ENCODE measurements at regions not wholly inside any gene's neighbourhood (a gene's known extent, or its start where the extent isn't known, plus 50 kb on each side); places are given as distances from the start of the nearest gene placed in this dataset.

DNA sequence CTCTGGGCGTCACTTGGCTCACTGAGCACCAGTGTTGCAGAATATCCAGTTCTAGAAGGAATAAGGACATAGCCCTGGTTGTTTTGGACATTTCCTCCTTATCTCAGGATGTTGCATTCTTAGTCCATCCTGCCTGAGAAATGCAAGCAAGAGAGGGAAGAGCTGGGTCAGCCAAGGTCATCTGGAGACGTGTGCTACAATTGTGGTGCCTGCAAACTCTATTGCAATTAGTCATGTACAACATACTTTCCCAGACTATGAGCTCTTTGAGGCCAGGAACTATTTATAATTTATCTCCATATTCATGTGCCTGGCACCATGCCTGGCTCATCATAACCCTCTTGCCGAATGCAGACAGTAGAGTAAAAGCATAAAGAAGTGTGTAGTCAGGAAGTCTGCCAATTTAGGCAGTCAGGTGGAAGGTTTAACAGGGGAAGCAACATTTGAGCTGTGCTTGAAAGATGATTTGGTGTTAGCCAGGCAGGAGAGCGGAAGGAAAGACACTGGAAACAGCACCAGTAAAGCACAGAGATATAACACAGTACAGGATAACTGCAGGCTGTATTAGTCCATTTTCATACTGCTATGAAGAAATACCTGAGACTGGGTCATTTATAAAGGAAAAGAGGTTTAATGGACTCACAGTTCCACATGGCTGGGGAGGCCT lies 129.4 kb upstream of the PAX6 start:
- Histone ChIP-seq H3K4me1 (ENCODE audit: low read depth) (no peaks in the 10 kb centered on the region), H3K9me3 (no peaks in the 10 kb centered on the region), H3K4me3 (no peak overlapping the region), H3K36me3 (ENCODE audit: low read depth) (no peaks in the 10 kb centered on the region)
- no peak for ATAC-seq
- TF ChIP-seq, protein P1, sequence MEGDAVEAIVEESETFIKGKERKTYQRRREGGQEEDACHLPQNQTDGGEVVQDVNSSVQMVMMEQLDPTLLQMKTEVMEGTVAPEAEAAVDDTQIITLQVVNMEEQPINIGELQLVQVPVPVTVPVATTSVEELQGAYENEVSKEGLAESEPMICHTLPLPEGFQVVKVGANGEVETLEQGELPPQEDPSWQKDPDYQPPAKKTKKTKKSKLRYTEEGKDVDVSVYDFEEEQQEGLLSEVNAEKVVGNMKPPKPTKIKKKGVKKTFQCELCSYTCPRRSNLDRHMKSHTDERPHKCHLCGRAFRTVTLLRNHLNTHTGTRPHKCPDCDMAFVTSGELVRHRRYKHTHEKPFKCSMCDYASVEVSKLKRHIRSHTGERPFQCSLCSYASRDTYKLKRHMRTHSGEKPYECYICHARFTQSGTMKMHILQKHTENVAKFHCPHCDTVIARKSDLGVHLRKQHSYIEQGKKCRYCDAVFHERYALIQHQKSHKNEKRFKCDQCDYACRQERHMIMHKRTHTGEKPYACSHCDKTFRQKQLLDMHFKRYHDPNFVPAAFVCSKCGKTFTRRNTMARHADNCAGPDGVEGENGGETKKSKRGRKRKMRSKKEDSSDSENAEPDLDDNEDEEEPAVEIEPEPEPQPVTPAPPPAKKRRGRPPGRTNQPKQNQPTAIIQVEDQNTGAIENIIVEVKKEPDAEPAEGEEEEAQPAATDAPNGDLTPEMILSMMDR (IDR thresholded peaks at IDR 0.05) = no peak
- DNase-seq = no peak
- intact Hi-C loops (cut with DNase I, micrococcal nuclease) = no loop called here

DNA sequence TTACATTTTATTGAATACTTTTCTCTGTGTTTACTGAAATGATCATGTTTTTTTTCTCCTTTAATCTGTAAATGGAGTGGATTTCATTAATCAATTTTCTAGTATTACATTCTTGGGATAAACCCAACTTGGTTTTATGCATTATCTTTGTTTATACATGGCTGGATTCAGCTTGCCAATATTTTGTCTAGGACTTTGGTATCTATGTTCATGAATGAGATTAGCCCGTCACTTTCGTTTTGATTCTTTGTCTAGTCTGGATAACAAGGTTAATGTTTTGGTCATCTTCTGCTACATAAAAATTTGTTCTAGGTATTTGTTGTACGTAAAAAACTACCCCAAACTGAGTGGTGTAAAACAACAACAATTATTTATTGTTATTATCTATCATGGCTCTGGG lies 127.9 kb upstream of the PAX6 start:
- Histone ChIP-seq H3K4me3 (no peak overlapping the region), H3K4me1 (ENCODE audit: low read depth) (no peaks in the 10 kb centered on the region), H3K9me3 (no peaks in the 10 kb centered on the region), H3K36me3 (ENCODE audit: low read depth) (no peaks in the 10 kb centered on the region)
- DNase-seq (no peak), ATAC-seq (no peak)
- TF ChIP-seq, protein P1 (IDR thresholded peaks at IDR 0.05) = no peak
- intact Hi-C loops (cut with DNase I, micrococcal nuclease) = no loop called here

DNA sequence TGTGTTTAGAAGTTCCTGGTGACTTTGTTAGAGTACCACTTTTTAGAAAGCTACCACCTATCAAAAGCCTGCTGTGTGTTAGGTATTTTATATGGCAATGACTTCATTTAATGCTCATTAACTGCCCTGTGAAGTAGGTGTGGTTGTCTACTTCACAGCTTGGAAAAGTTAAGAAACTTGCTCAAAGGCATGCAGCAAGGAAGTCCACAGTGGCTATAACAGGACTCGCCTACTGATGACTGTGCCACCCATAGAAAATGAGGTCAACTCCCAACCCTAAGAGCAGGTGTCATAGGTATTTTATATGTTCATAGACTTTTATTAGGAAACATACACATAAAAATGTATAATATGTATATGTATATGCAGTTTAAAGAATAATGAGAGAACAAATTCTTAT lies 125.2 kb upstream of the PAX6 start:
- intact Hi-C loops (cut with DNase I, micrococcal nuclease) = no loop called here
- DNase-seq (no peak), ATAC-seq (peak; percentile 48)
- no peak overlapping the region for H3K4me3 ChIP-seq
- no peaks in the 10 kb centered on the region for H3K9me3 ChIP-seq
- H3K36me3 ChIP-seq (ENCODE audit: low read depth) = no peaks in the 10 kb centered on the region
- no peaks in the 10 kb centered on the region for H3K4me1 ChIP-seq (ENCODE audit: low read depth)
- TF ChIP-seq, protein P1 (IDR thresholded peaks at IDR 0.05) = no peak

DNA sequence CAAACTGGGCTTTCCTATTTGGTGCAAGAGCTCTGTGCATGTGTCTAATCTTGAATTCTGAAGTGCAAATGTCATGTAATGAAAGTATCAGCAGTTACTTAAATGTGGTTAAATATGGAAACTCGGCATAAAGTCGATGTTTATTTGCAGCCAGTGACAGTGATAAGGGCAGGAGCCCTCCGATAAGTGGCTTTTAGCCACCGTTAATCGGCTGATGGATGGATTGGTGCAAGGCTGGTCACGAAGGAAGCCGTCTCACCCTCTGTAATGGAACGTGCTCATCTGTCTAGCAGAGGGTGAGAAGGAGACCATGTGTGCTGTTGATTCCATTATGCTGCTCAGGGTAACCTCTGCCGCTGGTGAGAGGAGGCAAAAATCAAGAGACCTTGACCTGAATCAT lies 121.8 kb upstream of the PAX6 start:
- no peak for DNase-seq
- TF ChIP-seq, protein P1 (IDR thresholded peaks at IDR 0.05) = no peak
- ATAC-seq = no peak

DNA sequence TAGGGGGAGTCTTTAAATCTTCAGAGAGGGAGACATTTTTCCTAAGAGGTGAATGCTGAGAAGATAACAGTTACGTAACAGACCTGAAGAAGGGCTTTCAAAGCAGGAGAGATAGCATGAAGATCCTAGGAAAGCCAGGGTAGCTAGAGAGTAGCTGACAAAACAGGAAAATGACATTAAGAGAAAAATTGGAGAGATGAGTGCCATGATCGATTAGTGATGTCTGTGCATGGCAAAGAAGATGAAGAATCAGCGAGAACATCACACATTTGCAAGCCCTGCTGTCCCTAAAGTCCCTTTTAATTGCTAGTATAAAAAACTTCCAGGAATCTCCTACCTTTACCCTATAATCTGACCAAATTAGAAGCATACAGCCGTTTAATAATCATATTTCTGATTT lies 116.9 kb upstream of the PAX6 start:
- TF ChIP-seq, protein P1 (IDR thresholded peaks at IDR 0.05) = no peak
- H3K9me3 ChIP-seq = no peaks in the 10 kb centered on the region
- H3K4me1 ChIP-seq (ENCODE audit: low read depth) = no peaks in the 10 kb centered on the region
- H3K36me3 ChIP-seq (ENCODE audit: low read depth) = no peaks in the 10 kb centered on the region
- no peak for ATAC-seq
- H3K4me3 ChIP-seq = no peak overlapping the region
- intact Hi-C loops (cut with DNase I, micrococcal nuclease) = no loop called here
- no peak for DNase-seq

More for the DNA sequence above, 121.8 kb upstream of the PAX6 start:
- Histone ChIP-seq H3K9me3 (no peaks in the 10 kb centered on the region), H3K4me3 (no peak overlapping the region), H3K36me3 (ENCODE audit: low read depth) (no peaks in the 10 kb centered on the region), H3K4me1 (ENCODE audit: low read depth) (no peaks in the 10 kb centered on the region)
- intact Hi-C loops (cut with DNase I, micrococcal nuclease) = no loop called here

All from mucosa of descending colon (tissue), 3 donors.